Gastrocnemius medialis (tissue), 4 donors: ENCODE measurements at regions not wholly inside any gene's neighbourhood (a gene's known extent, or its start where the extent isn't known, plus 50 kb on each side); places are given as distances from the start of the nearest gene placed in this dataset.
A peak's percentile ranks its signal among the peaks of the same experiment; 100 is the strongest.

Experiments used
- ATAC-seq, 2 donors: fragments of 150-250 bp; one replicate each; pipeline ENCODE4 v1.9.1; 2016
- DNase-seq, 2 donors: peaks; one replicate each; pipeline ENCODE4 v3.0.0-alpha.2; 2019
- H3K27ac ChIP-seq, 4 donors: fragments of 200-600 bp; sonication (generic); 1 replicate in 1 of 4; 2 replicates in 3 of 4; pipeline ENCODE4 v1.5.1; 2016 to 2018; ENCODE audit warnings: mild to moderate bottlenecking in 2 of 4, moderate library complexity in 1 of 4
- H3K27me3 ChIP-seq, 3 donors: fragments of 200-600 bp; sonication (generic) in 2 of 3; 1 replicate in 1 of 3; 2 replicates in 2 of 3; pipeline versions ENCODE4 v1.5.1 to v1.6.0; 2016 to 2019; ENCODE audit warnings: mild to moderate bottlenecking in 1 of 3, moderate library complexity in 1 of 3
- H3K36me3 ChIP-seq, 2 donors: fragments of 200-600 bp; sonication (generic) in 1 of 2; one replicate each; pipeline ENCODE4 v1.5.1; 2017 to 2018
- H3K4me1 ChIP-seq, 2 donors: fragments of 200-600 bp; sonication (generic) in 1 of 2; one replicate each; pipeline ENCODE4 v1.5.1; 2016 to 2017; ENCODE audit warnings: mild to moderate bottlenecking in 2 of 2
- H3K4me3 ChIP-seq, 4 donors: fragments of 200-600 bp; sonication (generic) in 3 of 4; 1 replicate in 1 of 4; 2 replicates in 3 of 4; pipeline ENCODE4 v1.5.1; 2016 to 2019; ENCODE audit warnings: mild to moderate bottlenecking in 2 of 4
- H3K9me3 ChIP-seq, 3 donors: fragments of 200-600 bp; sonication (generic) in 2 of 3; 1 replicate in 1 of 3; 2 replicates in 2 of 3; pipeline ENCODE4 v1.5.1; 2016 to 2019
- POLR2A ChIP-seq, 2 donors: fragments of 450-650 bp; IDR thresholded peaks; one replicate each; pipeline ENCODE4 v1.6.1; 2017; ENCODE audit warnings: antibody characterized with exemption in 2 of 2, mild to moderate bottlenecking in 2 of 2, moderate library complexity in 2 of 2
- in situ Hi-C, 4 donors: fragments of 200-750 bp; cut with MboI; loops; one replicate each; pipeline versions ENCODE4 v1.15.0 to v1.8.0; 2017; ENCODE audit warnings: low sequenced_read_pairs in 4 of 4
- intact Hi-C: fragments of 100-400 bp; cut with DNase I; formaldehyde crosslinking; loops from one replicate; pipeline ENCODE4 v1.15.1; 2023; ENCODE audit warnings: low total_unique reads
- TF ChIP-seq, protein P1 (sequence below), 5 experiments: fragments of 450-650 bp in 3 of 5; fragments of 200-600 bp in 2 of 5; sonication (generic) in 2 of 5; IDR thresholded peaks in 4 of 5; conservative IDR thresholded peaks in 1 of 5; 1 replicate in 4 of 5; 2 replicates in 1 of 5; pipeline ENCODE4 v1.5.1; 2016 to 2019; ENCODE audit warnings: antibody characterized with exemption in 5 of 5, mild to moderate bottlenecking in 3 of 5, moderate library complexity in 3 of 5

DNA sequence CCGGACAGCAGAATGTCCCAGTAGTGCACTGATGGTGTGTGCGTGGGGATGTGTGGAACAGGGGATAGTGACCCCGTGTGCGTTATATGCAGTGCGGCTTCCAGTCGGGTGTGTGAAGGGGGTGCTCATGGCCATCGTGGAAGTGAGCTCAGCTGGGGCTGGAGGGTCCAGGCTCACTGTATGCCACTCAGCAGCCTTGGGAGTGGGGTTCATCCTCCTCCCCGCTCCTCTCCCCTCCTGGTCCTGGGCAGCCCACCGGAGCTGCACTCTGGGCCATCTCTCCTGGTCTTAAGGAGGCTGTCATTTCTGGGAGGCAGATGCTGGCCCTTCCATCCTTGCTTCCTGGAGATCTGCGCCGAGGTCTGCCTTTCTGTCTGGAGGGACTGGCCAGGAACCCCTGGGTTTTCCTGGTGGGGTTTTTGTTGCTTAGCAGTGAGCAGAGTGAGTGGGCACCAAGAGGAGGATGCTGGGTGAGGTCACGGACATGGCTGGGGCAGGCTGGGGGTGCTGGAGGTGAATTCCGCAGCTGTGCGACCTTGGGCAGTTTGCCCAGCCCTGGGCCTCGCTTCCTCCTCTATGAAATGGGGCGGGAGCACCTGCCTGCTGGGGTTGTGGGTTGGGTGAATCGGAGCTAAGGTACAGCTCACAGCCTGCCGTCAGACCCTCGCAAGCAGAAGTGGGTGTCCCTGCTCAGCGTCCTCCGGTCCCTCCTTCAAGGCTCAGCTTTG, 164.1 kb downstream of the SEC14L1 start:
- Histone ChIP-seq H3K4me3 (no peak overlapping the region), H3K27ac (no peak overlapping the region), H3K9me3 (no peaks in the 10 kb centered on the region), H3K36me3 (no peaks in the 10 kb centered on the region), H3K27me3 (no peaks in the 10 kb centered on the region), H3K4me1 (peaks cover 7 to 30% of the 10 kb centered on the region in 2 donors)
- no peak for DNase-seq
- ATAC-seq: no peak
- in situ Hi-C loops (no loop called here), intact Hi-C loops (no loop called here)
- TF ChIP-seq, protein P1, sequence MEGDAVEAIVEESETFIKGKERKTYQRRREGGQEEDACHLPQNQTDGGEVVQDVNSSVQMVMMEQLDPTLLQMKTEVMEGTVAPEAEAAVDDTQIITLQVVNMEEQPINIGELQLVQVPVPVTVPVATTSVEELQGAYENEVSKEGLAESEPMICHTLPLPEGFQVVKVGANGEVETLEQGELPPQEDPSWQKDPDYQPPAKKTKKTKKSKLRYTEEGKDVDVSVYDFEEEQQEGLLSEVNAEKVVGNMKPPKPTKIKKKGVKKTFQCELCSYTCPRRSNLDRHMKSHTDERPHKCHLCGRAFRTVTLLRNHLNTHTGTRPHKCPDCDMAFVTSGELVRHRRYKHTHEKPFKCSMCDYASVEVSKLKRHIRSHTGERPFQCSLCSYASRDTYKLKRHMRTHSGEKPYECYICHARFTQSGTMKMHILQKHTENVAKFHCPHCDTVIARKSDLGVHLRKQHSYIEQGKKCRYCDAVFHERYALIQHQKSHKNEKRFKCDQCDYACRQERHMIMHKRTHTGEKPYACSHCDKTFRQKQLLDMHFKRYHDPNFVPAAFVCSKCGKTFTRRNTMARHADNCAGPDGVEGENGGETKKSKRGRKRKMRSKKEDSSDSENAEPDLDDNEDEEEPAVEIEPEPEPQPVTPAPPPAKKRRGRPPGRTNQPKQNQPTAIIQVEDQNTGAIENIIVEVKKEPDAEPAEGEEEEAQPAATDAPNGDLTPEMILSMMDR (IDR thresholded peaks at IDR 0.05 in 4 of 5, conservative IDR thresholded peaks at IDR 0.05 in 1 of 5): no peak
- TF ChIP-seq POLR2A (IDR thresholded peaks at IDR 0.05): no peak

GRCh38 chr17:77306048-77306789, 165.4 kb downstream of the SEC14L1 start:
- Histone ChIP-seq H3K4me1 (peaks cover 7 to 30% of the 10 kb centered on the region in 2 donors), H3K9me3 (no peaks in the 10 kb centered on the region), H3K27me3 (no peaks in the 10 kb centered on the region), H3K4me3 (no peak overlapping the region), H3K36me3 (no peaks in the 10 kb centered on the region), H3K27ac (no peak overlapping the region)
- ATAC-seq (no peak), DNase-seq (no peak)
- intact Hi-C loops (no loop called here), in situ Hi-C loops (no loop called here)
- TF ChIP-seq POLR2A (IDR thresholded peaks at IDR 0.05): no peak
- TF ChIP-seq, protein P1 (IDR thresholded peaks at IDR 0.05 in 4 of 5, conservative IDR thresholded peaks at IDR 0.05 in 1 of 5): no peak

DNA sequence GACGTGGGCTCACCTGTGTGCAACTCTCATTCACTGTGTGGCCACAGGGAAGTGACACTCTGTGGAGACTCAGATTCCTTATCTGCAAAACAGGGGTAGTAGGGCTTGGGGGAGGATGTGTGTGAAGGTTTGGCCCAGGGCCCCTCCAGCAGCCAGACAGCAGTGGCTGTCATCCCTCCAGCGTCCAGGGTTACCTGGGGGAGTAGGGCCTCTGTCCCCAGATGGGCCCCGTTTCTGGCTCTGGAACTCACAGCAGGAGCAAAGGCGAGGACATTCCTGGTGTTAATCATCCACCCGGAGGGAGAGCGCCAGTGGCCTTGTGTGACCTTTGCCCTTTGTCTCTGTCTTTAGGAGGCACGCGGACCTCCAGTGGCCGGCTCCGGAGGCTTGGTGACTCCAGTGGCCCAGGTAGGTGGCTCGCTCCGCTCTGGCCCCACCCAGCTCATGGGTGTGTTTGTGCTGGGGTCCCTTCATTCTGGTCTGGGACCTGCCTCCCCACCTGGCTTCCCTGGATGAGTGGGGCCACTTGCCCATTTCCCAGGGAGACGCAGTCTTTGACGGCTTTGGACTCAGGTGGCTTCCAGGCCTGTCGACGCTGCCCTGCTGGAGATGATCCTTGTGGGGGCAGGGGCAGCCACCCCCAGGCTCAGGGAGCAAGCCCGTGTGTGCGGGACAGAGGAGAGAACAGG, 166.2 kb downstream of the SEC14L1 start:
- Histone ChIP-seq H3K27me3 (no peaks in the 10 kb centered on the region), H3K27ac (peak overlapping the region in 3 of 4 donors; percentile 45 to 57 (median 51)), H3K36me3 (no peaks in the 10 kb centered on the region), H3K4me3 (no peak overlapping the region), H3K9me3 (no peaks in the 10 kb centered on the region), H3K4me1 (peaks cover 7 to 30% of the 10 kb centered on the region in 2 donors)
- in situ Hi-C loops: no loop called here
- DNase-seq (no peak), ATAC-seq (no peak)
- intact Hi-C loops: no loop called here
- TF ChIP-seq, protein P1 (IDR thresholded peaks at IDR 0.05 in 4 of 5, conservative IDR thresholded peaks at IDR 0.05 in 1 of 5): no peak
- no peak for TF ChIP-seq POLR2A (IDR thresholded peaks at IDR 0.05)

- in situ Hi-C loops (no loop called here), intact Hi-C loops (no loop called here)
- Histone ChIP-seq H3K27me3 (no peaks in the 10 kb centered on the region), H3K36me3 (no peaks in the 10 kb centered on the region), H3K9me3 (no peaks in the 10 kb centered on the region), H3K4me1 (peaks cover 7 to 30% of the 10 kb centered on the region in 2 donors), H3K4me3 (no peak overlapping the region), H3K27ac (peak overlapping the region in 3 of 4 donors; percentile 45 to 57 (median 51))
- ATAC-seq: peak; percentile 82 to 83
- TF ChIP-seq, protein P1 (IDR thresholded peaks at IDR 0.05 in 4 of 5, conservative IDR thresholded peaks at IDR 0.05 in 1 of 5): no peak
- no peak for TF ChIP-seq POLR2A (IDR thresholded peaks at IDR 0.05)
- DNase-seq: peak in 1 of 2 donors; percentile 76
Observed at GRCh38 chr17:77307479-77308198, 166.9 kb downstream of the SEC14L1 start.
